Vagina (tissue), 2 donors: ENCODE measurements at regions not wholly inside any gene's neighbourhood (a gene's known extent, or its start where the extent isn't known, plus 50 kb on each side); places are given as distances from the start of the nearest gene placed in this dataset.

Source experiments
- POLR2A ChIP-seq, 2 donors: fragments of 450-650 bp; IDR thresholded peaks; one replicate each; pipeline ENCODE4 v1.6.1; 2017; ENCODE audit warnings: antibody characterized with exemption in 2 of 2, mild to moderate bottlenecking in 2 of 2, moderate library complexity in 2 of 2
- TF ChIP-seq, protein P1 (sequence below), 3 experiments: fragments of 450-650 bp in 2 of 3; fragments of 200-600 bp in 1 of 3; sonication (generic) in 1 of 3; IDR thresholded peaks; one replicate each; pipeline ENCODE4 v1.5.1; 2017 to 2019; ENCODE audit warnings: antibody characterized with exemption in 3 of 3, mild to moderate bottlenecking in 2 of 3, moderate library complexity in 2 of 3

DNA sequence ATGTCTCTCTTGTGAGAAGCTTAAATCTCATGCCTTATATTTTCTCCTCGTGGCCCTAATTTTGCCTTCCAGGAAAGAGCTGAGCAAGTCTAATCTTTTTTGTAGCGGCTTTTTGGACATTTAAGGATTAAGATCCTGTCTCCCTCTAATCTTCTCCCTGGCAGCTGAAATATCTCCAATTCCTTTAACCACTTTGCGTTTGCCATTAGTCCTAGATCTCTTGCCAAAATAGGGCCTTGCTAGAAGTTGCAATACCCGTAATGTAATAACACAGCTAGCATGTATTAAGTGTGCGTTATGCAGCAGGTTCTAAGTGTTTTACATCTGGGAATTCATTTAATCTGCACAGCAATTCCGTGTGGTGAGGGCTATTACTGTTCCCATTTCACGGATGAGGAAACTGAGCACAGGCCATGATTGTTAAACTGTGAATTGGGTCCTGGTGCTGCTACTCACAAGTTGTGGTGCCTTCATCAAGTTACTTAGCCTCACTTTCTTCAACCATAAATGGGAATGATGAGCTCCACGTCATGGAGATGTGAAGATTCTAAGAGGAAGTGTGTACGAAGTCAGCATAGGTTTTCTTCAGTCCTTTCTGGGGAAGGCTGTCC is 198.9 kb upstream of the ASIC2 start:
- TF ChIP-seq, protein P1, sequence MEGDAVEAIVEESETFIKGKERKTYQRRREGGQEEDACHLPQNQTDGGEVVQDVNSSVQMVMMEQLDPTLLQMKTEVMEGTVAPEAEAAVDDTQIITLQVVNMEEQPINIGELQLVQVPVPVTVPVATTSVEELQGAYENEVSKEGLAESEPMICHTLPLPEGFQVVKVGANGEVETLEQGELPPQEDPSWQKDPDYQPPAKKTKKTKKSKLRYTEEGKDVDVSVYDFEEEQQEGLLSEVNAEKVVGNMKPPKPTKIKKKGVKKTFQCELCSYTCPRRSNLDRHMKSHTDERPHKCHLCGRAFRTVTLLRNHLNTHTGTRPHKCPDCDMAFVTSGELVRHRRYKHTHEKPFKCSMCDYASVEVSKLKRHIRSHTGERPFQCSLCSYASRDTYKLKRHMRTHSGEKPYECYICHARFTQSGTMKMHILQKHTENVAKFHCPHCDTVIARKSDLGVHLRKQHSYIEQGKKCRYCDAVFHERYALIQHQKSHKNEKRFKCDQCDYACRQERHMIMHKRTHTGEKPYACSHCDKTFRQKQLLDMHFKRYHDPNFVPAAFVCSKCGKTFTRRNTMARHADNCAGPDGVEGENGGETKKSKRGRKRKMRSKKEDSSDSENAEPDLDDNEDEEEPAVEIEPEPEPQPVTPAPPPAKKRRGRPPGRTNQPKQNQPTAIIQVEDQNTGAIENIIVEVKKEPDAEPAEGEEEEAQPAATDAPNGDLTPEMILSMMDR (IDR thresholded peaks at IDR 0.05): no peak
- no peak for TF ChIP-seq POLR2A (IDR thresholded peaks at IDR 0.05)
